HG03432 (cell line): ENCODE measurements at regions not wholly inside any gene's neighbourhood (a gene's known extent, or its start where the extent isn't known, plus 50 kb on each side); places are given as distances from the start of the nearest gene placed in this dataset.
"Not testable (repeated sequence)": the region's sequence is repeated elsewhere in the genome, so short reads cannot be mapped to it uniquely, and the experiment has no call there.

ENCODE experiments used
- ATAC-seq: cut with Tn5 transposase; IDR thresholded peaks from one replicate; pipeline ENCODE4 v1.9.1; 2021; ENCODE audit warnings: mild to moderate bottlenecking, moderate library complexity; ENCODE audit not compliant: unreplicated experiment

DNA sequence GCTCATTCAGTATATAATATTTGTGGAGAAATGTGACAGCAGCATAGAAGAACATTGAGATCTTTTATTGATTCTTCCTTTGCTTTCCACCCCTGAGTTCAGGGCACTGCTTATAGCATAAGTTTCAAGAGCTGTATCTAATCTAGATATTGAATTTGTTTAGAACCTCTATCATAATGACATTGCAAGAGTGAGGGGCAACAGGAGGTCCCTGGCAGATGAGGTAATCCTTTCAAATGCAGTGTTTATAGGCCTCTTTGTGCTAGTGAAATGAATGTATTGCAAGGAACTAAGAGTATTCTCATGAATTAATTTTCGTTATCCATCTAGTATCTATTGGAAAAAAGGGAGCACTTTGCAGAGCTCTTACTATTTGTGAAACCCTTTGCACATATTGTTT, 167.2 kb upstream of the FERD3L start:
- ATAC-seq = no peak

DNA sequence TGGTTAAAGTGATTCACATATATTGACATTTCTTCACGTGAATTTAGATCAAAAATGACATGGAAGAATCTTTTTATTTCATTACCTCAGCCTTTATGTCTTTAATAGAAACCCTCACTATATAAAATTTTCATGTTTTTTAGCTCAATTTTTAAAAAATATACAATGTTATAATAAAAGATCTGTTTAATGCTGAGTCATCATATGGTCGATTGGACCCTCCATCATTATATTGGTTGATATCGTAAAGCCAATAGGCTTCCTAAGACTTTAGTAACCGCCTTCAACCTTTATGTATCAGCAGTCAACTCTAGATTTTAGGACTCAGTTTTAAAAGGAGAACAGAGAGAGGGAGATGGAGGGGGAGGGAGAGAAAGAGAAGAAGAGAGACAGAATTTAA, 162.3 kb upstream of the FERD3L start:
- no peak for ATAC-seq

DNA sequence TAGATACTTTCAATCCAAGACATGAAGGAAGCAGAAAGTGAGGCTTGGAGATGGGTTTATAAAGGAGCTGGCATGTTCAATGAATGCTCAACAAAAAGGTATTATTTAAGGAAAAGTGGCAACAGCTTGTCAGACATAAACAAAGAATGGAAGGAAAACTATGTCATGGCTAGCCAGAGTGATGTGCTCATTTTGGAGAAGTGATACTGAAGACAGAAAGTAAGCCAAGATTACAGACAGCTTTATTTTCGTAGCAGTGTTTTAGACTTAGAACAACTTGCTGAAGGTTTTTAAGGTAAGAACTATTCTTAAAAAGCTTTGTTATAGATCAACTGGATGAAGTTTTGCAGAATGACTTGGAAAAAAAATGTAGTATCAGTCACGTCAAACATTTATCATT, 160.5 kb upstream of the FERD3L start:
- no peak for ATAC-seq

DNA sequence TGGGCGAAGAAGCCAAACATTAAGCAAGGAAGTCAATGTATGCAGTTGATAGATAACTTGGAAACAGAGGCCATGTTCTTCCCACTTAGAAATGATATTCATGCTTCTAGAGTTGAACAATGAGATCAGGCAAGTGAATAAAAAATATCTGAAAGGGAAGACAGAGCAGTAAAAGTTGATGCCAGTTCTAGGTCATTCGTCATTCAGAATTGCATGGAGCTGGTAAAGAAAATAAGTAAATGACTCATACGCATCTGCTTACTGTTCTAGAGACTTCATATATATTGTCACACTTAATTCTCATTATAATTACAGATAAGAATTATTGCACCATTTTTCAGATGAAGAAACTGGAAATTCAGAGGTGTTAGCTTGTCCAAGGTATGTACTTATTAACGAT, 158.9 kb upstream of the FERD3L start:
- no peak for ATAC-seq

DNA sequence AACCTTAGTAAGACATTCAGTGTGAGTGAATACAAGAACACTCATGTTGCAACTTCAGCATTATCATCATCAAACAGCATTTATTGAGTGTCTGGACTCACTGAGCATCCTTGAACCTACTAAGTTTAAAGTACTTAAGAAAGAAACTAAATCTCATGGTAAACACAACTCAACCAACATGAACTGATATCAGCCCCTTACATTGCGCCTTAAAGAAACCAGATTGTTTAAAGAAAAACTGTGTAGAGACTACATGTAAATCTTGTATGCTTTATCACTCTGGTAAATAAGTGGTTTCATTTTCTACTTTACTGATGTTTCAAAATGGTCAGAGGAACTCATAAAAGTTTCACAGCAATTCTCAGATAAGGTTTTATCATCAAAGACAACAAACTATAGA, 157.5 kb upstream of the FERD3L start:
- ATAC-seq = no peak

DNA sequence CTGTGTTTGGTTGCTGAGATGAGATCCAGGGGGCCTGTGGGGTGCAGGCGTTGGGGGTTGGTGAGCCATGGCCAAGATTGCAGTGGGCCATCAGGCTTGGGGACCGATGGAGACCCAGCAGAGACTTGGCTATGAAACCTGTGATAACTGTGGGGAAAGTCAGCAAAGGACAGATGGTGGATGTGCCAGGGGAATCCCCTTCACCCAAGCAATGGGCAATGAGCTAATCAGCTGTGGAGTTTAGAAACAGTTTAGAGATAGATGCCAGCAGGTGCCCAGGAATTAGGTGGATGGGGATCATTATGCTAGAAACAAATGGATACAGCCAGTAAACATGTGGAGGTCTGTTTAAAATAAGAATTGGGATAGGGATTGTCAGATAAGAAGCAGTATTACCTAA, 151.4 kb upstream of the FERD3L start:
- no peak for ATAC-seq

DNA sequence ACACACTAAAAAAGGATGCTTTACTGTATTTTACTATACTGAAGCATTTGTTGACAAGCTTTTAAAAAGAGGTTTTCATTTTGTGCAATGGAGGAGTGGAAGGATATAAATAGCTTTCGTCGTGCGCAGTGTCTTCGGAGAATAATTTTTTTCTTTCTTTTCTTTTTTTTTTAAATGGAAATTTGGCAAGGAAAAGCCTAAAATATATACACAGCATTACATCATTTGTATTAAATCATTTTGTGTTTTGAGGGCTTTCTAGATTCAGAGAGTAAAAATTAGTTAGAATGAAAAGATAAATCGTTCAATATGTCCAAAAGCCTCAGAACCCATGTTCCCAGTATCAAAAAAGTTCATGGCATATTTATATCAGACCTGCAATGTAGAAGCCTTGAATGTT, 150.2 kb upstream of the FERD3L start:
- ATAC-seq = no peak

DNA sequence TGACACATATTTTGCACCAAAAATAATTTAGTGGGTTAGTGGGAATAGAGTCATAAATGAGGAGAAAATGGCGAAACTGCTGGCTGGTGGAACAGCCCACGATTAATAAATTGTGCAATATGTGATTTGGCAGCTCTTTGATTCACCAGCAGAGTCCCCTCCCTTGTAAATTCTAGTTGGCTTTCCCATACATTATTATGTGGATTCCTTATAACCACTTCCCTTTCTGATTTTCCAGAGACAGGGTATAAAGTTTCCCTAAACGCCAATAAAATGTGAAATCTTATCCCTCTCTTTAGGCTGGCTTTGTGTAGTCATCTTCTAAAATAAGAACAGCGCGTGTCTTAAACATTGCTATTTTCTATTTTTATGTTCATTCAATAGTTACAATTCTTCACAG, 149.4 kb upstream of the FERD3L start:
- ATAC-seq = no peak

DNA sequence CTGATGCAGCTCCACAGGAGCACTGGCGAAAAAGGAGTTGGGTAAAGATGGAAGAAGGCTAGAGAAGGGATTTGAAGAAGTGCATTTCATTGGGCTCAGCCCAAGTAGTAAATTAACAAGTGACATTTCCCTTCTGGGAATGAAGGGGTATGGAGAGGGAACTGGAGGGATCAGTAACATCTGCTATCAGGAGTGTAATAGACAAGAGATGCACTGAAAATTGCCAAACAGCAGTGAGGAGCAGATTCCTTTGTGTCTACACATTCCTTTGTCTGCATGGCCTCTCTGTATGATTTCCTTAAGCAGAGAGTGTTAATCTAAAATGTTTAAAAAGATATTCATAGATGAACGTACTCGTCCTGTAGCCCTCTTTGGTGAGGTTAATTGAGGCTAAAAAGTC, 148.2 kb upstream of the FERD3L start:
- ATAC-seq = no peak

DNA sequence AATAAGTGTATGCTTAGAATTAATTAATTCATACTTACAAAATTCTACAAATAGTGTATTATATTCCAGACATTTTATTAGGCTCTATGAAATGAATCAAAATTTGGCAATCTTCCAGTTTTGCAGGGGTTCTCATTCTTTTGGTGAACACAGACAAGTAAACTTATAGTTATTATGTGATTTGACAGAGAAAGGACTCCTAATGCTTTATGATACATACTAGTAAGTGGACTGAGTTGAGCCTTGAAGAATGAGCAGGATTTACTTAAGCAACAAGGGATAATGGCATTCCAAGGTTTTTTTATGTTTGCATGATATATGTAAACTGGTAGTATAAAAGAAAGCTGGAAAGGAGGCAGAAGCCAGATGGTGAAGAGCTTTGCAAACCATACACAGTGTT, 145.7 kb upstream of the FERD3L start:
- ATAC-seq = no peak

DNA sequence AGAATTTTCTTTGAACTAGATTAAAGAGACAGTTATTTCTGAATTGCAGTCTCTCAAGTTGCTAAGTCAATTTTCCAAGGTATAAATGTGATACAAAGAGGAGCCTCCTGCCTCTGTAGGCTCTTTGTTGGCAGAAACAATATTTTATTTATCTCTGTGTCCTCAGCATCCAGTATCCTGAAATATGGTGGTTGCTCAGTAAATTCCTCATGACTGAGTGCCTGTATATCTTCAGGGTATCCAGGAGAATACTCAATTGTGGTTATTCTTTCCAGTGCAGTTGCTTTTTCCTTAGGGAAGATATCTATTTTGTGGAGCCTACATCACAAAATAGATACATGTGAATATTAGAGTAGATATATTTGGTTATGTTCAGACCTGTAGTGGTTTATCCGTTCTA, 144.8 kb upstream of the FERD3L start:
- ATAC-seq = no peak

DNA sequence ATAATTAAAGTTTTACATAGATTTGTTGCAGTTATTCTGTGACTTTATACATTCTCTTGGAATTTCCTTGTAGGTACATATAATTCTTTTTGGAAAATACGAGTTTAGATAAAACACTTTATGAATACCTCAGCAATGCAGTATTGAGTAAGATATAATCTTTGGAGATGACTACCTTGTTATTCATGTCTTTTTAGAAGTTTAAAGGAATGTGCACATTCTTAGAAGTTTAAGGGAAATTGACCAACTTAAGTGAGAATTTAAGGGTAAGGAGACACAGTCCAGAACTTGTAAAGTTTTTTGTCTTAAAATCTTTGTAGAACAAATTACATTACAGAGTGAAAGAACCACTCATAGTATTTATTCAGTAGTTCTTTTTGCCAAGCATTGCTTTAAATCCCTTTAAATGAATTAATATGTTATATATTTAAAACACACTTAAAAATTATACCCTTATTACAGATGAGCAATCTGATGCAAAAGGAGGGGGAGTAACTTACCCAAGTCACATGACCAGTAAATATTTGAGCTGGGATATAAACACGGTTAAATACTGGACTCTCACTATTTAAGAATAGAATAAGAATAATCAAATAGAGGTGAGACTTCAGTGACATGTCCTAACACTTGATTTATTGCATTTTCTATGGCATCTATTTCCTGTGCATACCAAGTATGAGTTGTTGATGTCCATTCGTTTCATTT, 139.5 kb upstream of the FERD3L start:
- ATAC-seq = no peak

DNA sequence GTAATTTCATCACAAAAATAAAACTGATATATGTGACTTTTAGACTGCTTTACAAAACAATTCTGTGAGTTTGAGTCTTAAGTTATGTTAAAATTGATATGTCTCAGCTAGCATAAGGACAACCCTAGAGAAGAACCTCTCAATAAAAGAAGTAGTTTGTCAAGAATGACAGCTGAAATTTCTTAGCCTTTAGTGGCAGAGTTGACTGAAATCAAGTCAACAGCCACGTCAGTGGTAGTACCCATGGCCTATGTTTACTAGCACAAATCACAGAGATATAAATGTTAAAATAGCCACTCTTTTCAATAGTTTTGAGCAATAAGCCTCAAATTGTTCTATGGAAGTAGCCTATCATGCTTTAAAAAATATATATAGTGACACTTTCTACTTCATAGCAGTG, 138.9 kb upstream of the FERD3L start:
- ATAC-seq = no peak

DNA sequence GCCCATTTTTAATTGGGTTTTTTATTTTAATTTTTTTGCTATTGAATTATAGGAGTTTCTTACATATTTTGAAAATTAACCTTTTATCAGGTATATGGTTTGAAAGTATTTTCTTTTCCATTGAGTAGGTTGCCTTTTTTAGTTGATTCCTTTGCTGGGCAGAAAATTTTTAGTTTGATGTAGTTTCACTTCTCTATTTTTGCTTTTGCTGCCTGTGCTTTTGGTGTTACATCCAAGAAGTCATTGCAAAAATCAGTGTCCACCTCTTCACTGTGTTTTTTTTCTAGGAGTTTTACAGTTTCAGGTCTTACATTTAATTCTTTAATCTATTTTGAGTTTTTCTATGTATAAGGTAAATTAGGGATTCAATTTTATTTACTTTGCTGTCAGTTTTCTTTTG, 129.8 kb upstream of the FERD3L start:
- no peak for ATAC-seq

DNA sequence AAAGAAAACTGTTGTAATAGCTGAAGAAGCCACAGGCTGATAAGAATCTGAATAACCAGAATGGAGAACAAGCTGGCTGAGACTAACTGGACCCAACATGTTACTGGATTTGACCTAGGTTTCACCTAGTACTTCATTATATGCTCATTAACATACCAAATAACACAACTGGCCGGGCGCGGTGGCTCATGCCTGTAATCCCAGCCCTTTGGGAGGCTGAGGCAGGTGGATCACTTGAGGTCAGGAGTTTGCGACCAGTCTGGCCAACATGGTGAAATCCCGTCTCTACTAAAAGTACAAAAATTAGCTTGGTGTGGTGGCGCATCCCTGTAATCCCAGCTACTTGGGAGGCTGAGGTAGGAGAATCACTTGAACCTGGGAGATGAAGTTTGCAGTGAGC, 127.1 kb upstream of the FERD3L start:
- not testable (repeated sequence) for ATAC-seq

DNA sequence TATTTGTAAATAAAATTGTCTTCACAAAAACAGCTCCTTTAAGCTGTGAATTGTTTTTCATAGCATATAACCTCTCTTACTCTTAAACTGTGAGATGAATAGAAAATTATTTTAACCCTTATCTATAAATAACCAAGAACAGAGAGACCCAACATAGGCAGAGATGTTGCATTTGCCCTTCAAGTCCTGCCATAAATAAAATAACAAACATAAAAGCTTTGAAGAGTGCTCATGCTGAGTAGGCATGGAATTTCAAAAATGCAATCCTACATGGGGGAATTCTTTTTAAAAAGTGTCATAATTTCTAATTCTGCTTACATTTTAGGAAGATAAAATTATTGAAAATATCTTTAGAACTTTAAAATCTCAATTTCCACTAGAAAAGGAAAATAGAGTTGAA, 124.1 kb upstream of the FERD3L start:
- no peak for ATAC-seq

DNA sequence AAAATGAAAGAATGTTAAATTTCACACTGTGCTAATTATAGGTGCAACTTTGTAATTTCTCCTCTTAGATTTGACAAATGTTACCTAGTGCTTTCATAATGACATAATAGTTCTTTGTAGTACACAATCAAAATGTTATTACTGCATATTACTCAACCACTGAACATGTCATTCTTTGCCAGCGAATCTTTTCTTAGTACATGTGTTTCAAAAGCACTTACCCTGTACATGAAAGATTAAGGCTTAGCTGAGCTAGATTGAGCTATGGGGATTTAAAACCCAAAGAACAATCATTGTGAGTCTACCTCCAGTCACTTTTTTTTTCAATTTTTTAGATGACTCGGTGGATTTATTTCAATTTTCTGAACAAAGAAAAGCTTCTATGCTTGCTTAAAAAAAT, 123.5 kb upstream of the FERD3L start:
- no peak for ATAC-seq

DNA sequence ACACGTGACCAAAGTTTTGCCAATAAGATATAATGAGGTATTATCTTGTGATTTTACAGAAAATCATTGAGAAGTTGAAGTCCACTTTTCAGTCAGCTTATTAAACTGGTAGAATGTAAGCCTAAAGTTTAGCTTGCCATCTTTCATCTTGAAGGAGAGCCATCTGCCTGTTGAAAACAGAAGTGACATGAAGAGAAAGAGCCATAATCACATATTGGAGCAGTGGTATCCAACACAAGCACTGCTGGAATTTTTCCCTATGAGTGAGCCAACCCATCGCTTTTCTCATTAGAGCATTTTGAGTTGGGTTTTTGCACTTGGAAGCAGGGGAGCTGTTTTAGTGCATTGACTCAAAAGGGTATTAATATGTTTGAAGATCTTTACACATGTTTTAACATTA, 117.6 kb upstream of the FERD3L start:
- no peak for ATAC-seq

DNA sequence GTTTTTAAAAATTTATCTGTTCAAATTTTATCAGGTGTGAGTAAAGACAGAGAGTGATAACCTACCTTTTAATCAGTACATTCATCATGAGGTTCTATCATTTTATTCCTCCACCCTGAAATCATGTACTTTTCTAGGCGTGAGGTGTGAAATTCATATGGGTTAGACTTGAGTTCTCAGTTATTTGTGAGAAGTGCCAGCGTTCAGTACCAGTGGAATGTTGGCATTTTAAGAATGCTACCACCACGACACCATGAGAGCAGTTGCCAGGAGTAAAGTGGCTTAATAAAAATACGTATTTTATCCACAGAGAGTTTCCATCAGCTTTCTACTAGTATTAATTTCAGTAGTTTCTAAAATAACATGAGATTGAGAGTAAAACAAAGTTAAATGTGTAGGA, 104.1 kb upstream of the FERD3L start:
- no peak for ATAC-seq

DNA sequence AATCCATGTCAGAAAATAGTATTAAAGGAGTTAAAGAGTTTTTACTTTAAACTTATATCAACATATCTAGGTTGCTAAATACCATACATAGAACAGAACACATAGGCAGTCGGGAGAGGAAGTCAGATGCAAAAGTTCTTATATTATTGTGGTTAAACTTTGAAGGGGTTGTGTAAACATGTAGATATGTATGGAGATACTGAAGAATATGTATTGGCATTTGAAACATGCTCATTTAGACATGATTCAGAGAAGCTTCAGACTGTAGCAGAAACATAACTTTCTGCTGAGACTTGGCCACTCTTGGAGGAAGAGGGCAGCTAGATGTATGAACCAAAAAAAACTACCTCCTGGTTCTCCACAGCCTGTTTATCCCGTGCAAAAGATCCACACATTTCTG, 103.5 kb upstream of the FERD3L start:
- ATAC-seq = no peak

DNA sequence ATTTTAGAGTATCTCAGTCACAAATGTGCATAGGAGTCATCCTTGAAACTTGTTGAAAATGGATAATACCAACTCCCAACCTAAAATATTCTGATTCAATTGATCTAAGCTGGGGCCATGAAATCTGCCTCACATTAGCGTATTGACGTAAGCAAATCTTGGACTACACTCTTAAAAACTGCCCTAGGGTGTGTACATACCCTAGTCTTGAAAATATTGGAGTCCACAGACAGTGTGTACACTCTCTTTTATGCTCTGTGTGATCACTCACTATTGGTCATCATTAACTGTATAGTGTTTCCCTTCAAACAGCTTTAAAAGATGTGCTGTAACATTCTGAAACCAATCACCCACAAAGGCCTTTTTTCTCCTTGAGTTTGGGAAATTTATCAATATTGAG, 102.9 kb upstream of the FERD3L start:
- no peak for ATAC-seq

DNA sequence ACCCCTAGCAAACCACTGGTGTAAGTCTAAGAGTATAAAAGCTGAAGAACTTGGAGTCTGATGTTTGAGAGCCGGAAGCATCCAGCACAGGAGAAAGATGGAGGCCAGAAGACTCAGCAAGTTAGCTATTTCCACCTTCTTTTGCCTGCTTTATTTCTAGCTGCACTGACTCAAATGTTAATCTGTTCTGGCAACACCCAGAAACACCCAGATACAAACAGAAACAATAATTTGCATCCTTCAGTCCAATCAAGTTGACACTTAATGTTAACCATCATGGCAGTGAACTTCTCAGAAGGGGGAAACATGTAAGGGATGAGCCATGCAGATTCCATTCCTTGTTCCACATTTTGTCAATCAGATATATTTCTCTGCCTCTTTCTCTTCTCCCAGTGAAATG, 101.8 kb upstream of the FERD3L start:
- ATAC-seq = no peak

DNA sequence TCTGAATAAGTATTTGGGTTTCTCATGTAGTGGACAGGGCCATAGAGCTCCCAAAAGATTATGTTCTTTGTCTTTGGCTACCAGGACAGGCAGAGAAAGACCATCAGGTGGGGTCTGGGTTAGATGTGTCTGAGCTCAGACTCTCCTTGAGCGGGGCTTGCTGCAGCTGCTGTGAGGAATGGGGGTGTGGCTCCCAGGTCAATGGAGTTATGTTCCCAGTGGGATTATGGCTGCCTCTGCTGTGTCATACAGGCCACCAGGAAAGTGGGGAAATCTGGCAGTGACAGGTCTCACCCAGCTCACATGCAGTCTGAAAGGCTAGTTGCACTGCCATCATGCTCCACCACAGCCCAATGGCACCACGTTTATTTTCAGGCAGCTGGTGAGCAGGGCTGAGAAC, 97.0 kb upstream of the FERD3L start:
- ATAC-seq = no peak

DNA sequence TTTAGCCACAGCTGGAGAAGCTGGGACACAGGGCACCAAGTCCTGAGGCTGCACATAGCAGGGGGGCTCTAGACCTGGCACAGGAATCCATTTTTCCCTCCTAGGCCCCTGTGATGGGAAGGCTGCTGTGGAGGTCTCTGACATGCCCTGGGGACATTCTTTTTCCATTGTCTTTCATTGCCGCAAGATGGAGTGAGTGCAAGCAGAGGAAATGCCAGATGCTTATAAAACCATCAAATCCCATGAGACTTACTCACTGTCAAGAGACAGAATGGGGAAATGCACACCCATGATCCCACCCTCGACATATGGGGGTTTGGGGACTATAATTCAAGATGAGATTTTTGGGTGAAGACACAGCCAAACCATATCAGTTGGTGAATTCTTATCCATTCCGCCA, 94.7 kb upstream of the FERD3L start:
- no peak for ATAC-seq
